ENCODE measurements at regions not wholly inside any gene's neighbourhood (a gene's known extent, or its start where the extent isn't known, plus 50 kb on each side); places are given as distances from the start of the nearest gene placed in this dataset.

DNA sequence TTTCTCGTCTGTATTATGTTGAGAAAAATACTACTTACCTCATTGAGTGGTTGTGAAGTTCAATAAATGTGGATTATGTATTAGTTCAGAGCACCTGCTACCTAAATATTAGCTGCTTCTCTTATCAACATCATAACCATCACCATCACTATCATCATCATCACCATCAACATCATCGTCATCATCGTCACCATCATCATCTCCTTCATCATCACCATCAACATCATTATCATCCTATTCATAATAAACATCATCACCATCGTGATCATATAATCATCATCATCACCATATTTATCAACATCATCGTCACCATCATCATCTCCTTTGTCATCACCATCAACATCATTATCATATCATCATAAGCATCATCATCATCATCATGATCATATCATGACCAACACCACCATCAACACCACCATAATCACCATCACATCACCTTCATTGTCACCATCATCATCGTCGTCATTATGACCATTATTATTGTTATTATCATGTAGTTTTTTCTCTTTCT lies 181.0 kb upstream of the ADCY2 start:
- TF ChIP-seq, protein P1, sequence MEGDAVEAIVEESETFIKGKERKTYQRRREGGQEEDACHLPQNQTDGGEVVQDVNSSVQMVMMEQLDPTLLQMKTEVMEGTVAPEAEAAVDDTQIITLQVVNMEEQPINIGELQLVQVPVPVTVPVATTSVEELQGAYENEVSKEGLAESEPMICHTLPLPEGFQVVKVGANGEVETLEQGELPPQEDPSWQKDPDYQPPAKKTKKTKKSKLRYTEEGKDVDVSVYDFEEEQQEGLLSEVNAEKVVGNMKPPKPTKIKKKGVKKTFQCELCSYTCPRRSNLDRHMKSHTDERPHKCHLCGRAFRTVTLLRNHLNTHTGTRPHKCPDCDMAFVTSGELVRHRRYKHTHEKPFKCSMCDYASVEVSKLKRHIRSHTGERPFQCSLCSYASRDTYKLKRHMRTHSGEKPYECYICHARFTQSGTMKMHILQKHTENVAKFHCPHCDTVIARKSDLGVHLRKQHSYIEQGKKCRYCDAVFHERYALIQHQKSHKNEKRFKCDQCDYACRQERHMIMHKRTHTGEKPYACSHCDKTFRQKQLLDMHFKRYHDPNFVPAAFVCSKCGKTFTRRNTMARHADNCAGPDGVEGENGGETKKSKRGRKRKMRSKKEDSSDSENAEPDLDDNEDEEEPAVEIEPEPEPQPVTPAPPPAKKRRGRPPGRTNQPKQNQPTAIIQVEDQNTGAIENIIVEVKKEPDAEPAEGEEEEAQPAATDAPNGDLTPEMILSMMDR (IDR thresholded peaks at IDR 0.05; ENCODE audit: low read depth, low read length) = no peak

DNA sequence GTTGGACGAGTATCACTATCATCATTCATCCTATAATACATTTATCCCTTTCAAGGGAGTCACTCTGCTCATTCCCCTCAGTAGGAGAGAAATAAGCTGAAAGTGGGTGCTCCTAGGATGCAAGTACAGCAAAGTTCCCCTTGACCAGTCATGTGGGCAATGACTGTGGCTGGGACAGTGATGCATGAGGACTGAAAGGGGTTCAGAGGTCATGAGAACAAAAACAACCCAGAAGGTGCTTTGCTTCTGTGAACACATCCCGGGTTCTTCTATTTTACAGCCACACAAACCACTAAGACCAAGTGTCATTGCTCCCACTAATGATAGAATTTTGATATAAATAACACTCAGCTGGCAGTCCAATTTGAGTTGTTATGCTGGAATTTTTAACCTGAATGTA lies 177.8 kb upstream of the ADCY2 start:
- no peak for DNase-seq (ENCODE audit: low read depth in 1 of 2, low spot score in 1 of 2)
- H3K4me3 ChIP-seq = no peak overlapping the region
- TF ChIP-seq, protein P1 (IDR thresholded peaks at IDR 0.05; ENCODE audit: low read depth, low read length) = no peak
- H3K9me3 ChIP-seq (ENCODE audit: low read depth) = no peaks in the 10 kb centered on the region
- H3K36me3 ChIP-seq = no peaks in the 10 kb centered on the region
- no peaks in the 10 kb centered on the region for H3K27me3 ChIP-seq
- H3K4me1 ChIP-seq (ENCODE audit: low read depth) = no peaks in the 10 kb centered on the region
- no peak overlapping the region for H3K27ac ChIP-seq

More for the DNA sequence above, 181.0 kb upstream of the ADCY2 start:
- Histone ChIP-seq H3K36me3 (no peaks in the 10 kb centered on the region), H3K4me3 (no peak overlapping the region), H3K4me1 (ENCODE audit: low read depth) (no peaks in the 10 kb centered on the region), H3K27ac (no peak overlapping the region), H3K27me3 (no peaks in the 10 kb centered on the region), H3K9me3 (ENCODE audit: low read depth) (no peaks in the 10 kb centered on the region)
- no peak for DNase-seq (ENCODE audit: low read depth in 1 of 2, low spot score in 1 of 2)

DNA sequence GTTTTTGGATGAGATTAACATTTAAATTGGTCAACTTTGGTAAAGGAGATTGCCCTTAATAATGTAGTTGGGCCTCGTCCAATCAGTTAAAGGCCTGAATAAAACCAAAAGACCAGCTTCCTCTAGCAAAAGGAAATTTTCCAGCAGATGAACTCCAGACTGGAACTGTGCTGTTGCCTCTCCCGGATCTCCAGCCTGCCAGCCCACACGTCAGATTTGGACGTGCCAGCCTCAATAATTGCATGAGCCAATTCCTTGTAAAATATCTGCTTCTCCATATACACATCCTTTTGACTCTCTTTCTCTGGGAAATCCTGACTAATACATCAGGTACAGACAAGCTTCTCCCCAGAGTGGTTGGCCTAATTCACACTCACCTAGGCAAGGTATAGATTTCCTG lies 175.8 kb upstream of the ADCY2 start:
- Histone ChIP-seq H3K27me3 (no peaks in the 10 kb centered on the region), H3K27ac (no peak overlapping the region), H3K4me3 (no peak overlapping the region), H3K9me3 (ENCODE audit: low read depth) (no peaks in the 10 kb centered on the region), H3K36me3 (no peaks in the 10 kb centered on the region), H3K4me1 (ENCODE audit: low read depth) (no peaks in the 10 kb centered on the region)
- DNase-seq (ENCODE audit: low read depth in 1 of 2, low spot score in 1 of 2) = no peak
- TF ChIP-seq, protein P1 (IDR thresholded peaks at IDR 0.05; ENCODE audit: low read depth, low read length) = no peak

DNA sequence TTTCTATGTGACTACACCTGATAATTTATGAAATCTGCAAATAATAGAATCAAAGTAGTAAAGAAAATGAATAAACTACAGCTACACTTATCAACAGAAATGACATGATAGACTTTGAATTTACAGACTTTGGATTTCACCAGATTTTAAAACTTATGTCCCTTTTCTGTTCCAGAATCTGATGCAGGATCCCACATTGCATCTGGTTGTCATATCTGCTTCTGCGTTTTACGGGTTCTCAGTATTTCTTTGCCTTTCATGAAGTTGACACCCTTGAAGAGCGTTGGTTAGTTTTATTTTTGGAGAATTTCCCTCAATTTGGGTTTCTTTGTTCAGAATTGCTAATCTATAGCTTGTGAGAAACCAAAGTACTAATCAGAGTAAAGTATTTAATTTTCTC lies 174.9 kb upstream of the ADCY2 start:
- no peaks in the 10 kb centered on the region for H3K27me3 ChIP-seq
- DNase-seq (ENCODE audit: low read depth in 1 of 2, low spot score in 1 of 2) = no peak
- H3K36me3 ChIP-seq = no peaks in the 10 kb centered on the region
- no peaks in the 10 kb centered on the region for H3K4me1 ChIP-seq (ENCODE audit: low read depth)
- no peaks in the 10 kb centered on the region for H3K9me3 ChIP-seq (ENCODE audit: low read depth)
- no peak overlapping the region for H3K27ac ChIP-seq
- H3K4me3 ChIP-seq = no peak overlapping the region
- TF ChIP-seq, protein P1 (IDR thresholded peaks at IDR 0.05; ENCODE audit: low read depth, low read length) = no peak

DNA sequence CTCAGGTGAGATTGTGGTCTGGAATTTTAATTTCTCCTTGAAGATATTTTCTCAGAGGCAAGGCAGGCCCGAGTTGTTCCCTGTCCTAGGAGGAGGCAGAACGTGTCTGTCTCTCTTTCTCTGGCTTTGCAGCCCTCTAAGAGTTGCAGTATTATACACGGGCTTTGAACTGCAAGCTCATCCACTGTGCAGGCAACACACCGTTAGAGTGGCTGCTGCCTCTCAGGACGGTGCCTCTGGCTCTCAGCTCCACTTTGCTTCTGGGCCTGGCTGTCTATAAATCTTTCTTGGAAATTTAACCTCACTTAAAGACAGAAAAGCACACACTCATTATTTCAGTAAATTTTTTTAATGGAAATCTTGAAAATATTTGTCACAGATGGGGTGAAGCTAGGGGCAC lies 170.1 kb upstream of the ADCY2 start:
- H3K27ac ChIP-seq = no peak overlapping the region
- no peak overlapping the region for H3K4me3 ChIP-seq
- TF ChIP-seq, protein P1 (IDR thresholded peaks at IDR 0.05; ENCODE audit: low read depth, low read length) = no peak
- no peaks in the 10 kb centered on the region for H3K4me1 ChIP-seq (ENCODE audit: low read depth)
- no peaks in the 10 kb centered on the region for H3K36me3 ChIP-seq
- no peaks in the 10 kb centered on the region for H3K9me3 ChIP-seq (ENCODE audit: low read depth)
- DNase-seq (ENCODE audit: low read depth in 1 of 2, low spot score in 1 of 2) = no peak
- H3K27me3 ChIP-seq = no peaks in the 10 kb centered on the region
